ENCODE measurements at regions not wholly inside any gene's neighbourhood (a gene's known extent, or its start where the extent isn't known, plus 50 kb on each side); places are given as distances from the start of the nearest gene placed in this dataset.

GRCh38 chr3:66666362-66666761 lies 165.5 kb upstream of the LRIG1 start:
- POLR2A ChIA-PET, result no interaction called here
- Histone ChIP-seq H3K4me1 (ENCODE audit: control insufficient read depth, insufficient read depth, low read length) (no peaks in the 10 kb centered on the region), H3K4me3 (no peak overlapping the region), H3K27ac (ENCODE audit: control insufficient read depth, insufficient read depth) (no peak overlapping the region), H3K9ac (ENCODE audit: control insufficient read depth, insufficient read depth, low read length) (no peak overlapping the region), H3K79me2 (ENCODE audit: control insufficient read depth, insufficient read depth, low read length) (no peaks in the 10 kb centered on the region), H3K36me3 (ENCODE audit: control insufficient read depth in 2 of 2, insufficient read depth in 2 of 2, low read length in 1 of 2) (no peaks in the 10 kb centered on the region), H3K4me2 (ENCODE audit: control insufficient read depth, insufficient read depth) (no peak overlapping the region), H3K27me3 (replicated peaks in 1 of 2; ENCODE audit: control insufficient read depth in 2 of 2, insufficient read depth in 2 of 2, low read length in 1 of 2) (no peaks in the 10 kb centered on the region), H3K9me3 (replicated peaks; ENCODE audit: control insufficient read depth, insufficient read depth, low read length) (no peaks in the 10 kb centered on the region), H2AFZ (ENCODE audit: control insufficient read depth, low read depth, low read length) (no peak overlapping the region), H4K20me1 (ENCODE audit: control insufficient read depth, insufficient read depth) (no peaks in the 10 kb centered on the region)
- ATAC-seq, result no peak
- intact Hi-C loops (cut with micrococcal nuclease; ENCODE audit: unreplicated experiment) (no loop called here), in situ Hi-C loops (cut with MboI) (no loop called here)
- no peak for DNase-seq (ENCODE audit: low read depth, low spot score)
- TF ChIP-seq MYB (IDR thresholded peaks at IDR 0.05; ENCODE audit: borderline replicate concordance, low read depth, low read length), result no peak
- TF ChIP-seq TCF7 (IDR thresholded peaks at IDR 0.05; ENCODE audit: borderline replicate concordance), result no peak
- TF ChIP-seq, protein P1, sequence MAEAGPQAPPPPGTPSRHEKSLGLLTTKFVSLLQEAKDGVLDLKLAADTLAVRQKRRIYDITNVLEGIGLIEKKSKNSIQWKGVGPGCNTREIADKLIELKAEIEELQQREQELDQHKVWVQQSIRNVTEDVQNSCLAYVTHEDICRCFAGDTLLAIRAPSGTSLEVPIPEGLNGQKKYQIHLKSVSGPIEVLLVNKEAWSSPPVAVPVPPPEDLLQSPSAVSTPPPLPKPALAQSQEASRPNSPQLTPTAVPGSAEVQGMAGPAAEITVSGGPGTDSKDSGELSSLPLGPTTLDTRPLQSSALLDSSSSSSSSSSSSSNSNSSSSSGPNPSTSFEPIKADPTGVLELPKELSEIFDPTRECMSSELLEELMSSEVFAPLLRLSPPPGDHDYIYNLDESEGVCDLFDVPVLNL (IDR thresholded peaks at IDR 0.05; ENCODE audit: low read depth, low read length), result no peak
- BruUV-seq (replicated peaks), result no TSS peak
- no peak for FAIRE-seq
- CTCF ChIA-PET, result no interaction called here
- SMC1A ChIA-PET (ENCODE audit: uncharacterized antibody, unreplicated experiment), result no interaction called here
- RAD21 ChIA-PET (ENCODE audit: unreplicated experiment), result no interaction called here

- Histone ChIP-seq H3K4me3 (no peak overlapping the region), H3K4me1 (ENCODE audit: control insufficient read depth, insufficient read depth, low read length) (no peaks in the 10 kb centered on the region), H2AFZ (ENCODE audit: control insufficient read depth, low read depth, low read length) (no peak overlapping the region), H3K27ac (ENCODE audit: control insufficient read depth, insufficient read depth) (no peak overlapping the region), H3K36me3 (ENCODE audit: control insufficient read depth in 2 of 2, insufficient read depth in 2 of 2, low read length in 1 of 2) (no peaks in the 10 kb centered on the region), H3K4me2 (ENCODE audit: control insufficient read depth, insufficient read depth) (no peak overlapping the region), H4K20me1 (ENCODE audit: control insufficient read depth, insufficient read depth) (no peaks in the 10 kb centered on the region), H3K79me2 (ENCODE audit: control insufficient read depth, insufficient read depth, low read length) (no peaks in the 10 kb centered on the region), H3K27me3 (replicated peaks in 1 of 2; ENCODE audit: control insufficient read depth in 2 of 2, insufficient read depth in 2 of 2, low read length in 1 of 2) (no peaks in the 10 kb centered on the region), H3K9me3 (replicated peaks; ENCODE audit: control insufficient read depth, insufficient read depth, low read length) (no peaks in the 10 kb centered on the region), H3K9ac (ENCODE audit: control insufficient read depth, insufficient read depth, low read length) (no peak overlapping the region)
- WGBS (ENCODE audit: insufficient coverage, insufficient replicate concordance, low lambda C conversion rate, missing lambda C conversion rate), result 0% methylated on average over 1 of the region's 1 CpG
- ATAC-seq (no peak), DNase-seq (ENCODE audit: low read depth, low spot score) (no peak), FAIRE-seq (no peak)
- ChIA-PET POLR2A (no interaction called here), SMC1A (ENCODE audit: uncharacterized antibody, unreplicated experiment) (no interaction called here), RAD21 (ENCODE audit: unreplicated experiment) (no interaction called here), CTCF (no interaction called here)
- intact Hi-C loops (cut with micrococcal nuclease; ENCODE audit: unreplicated experiment) (no loop called here), in situ Hi-C loops (cut with MboI) (no loop called here)
- no TSS peak for BruUV-seq (replicated peaks)
- no peak for TF ChIP-seq STAT1 (conservative IDR thresholded peaks at IDR 0.05)
- no peak for TF ChIP-seq NFIC (IDR thresholded peaks at IDR 0.05; ENCODE audit: low read depth, low read length)
- no peak for TF ChIP-seq GABPA (IDR thresholded peaks at IDR 0.05; ENCODE audit: low read depth)
- TF ChIP-seq, protein P2, sequence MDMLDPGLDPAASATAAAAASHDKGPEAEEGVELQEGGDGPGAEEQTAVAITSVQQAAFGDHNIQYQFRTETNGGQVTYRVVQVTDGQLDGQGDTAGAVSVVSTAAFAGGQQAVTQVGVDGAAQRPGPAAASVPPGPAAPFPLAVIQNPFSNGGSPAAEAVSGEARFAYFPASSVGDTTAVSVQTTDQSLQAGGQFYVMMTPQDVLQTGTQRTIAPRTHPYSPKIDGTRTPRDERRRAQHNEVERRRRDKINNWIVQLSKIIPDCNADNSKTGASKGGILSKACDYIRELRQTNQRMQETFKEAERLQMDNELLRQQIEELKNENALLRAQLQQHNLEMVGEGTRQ (IDR thresholded peaks at IDR 0.05; ENCODE audit: borderline replicate concordance, low read depth, low read length), result no peak
- no peak for TF ChIP-seq MTA3 (IDR thresholded peaks at IDR 0.05; ENCODE audit: borderline replicate concordance, low read length)
- no peak for TF ChIP-seq BMI1 (IDR thresholded peaks at IDR 0.05; ENCODE audit: borderline replicate concordance)
- no peak for TF ChIP-seq HDAC6 (IDR thresholded peaks at IDR 0.05; ENCODE audit: unreplicated experiment)
- TF ChIP-seq CHD1 (IDR thresholded peaks at IDR 0.05; ENCODE audit: low read depth, low read length), result no peak
Measured at GRCh38 chr3:66667263-66667662, 166.4 kb upstream of the LRIG1 start.

All from GM12878 (cell line).